ENCODE measurements at regions not wholly inside any gene's neighbourhood (a gene's known extent, or its start where the extent isn't known, plus 50 kb on each side); places are given as distances from the start of the nearest gene placed in this dataset.

- TF ChIP-seq CTCF (IDR thresholded peaks at IDR 0.05; ENCODE audit: poor library complexity) (no peak), EZH2 (IDR thresholded peaks at IDR 0.05; ENCODE audit: borderline replicate concordance) (no peak)
These were observed 344.9 kb upstream of the CHRM2 start for GRCh38 chr7:136523571-136523970.
